IMR-90 (cell line): ENCODE measurements at regions not wholly inside any gene's neighbourhood (a gene's known extent, or its start where the extent isn't known, plus 50 kb on each side); places are given as distances from the start of the nearest gene placed in this dataset.

Experiments used
- ATAC-seq: fragments of 200-7000 bp; cut with Tn5 transposase; 2 replicates; pipeline ENCODE4 v1.9.1; 2020; ENCODE audit warnings: low read depth, mild to moderate bottlenecking, moderate library complexity
- BruUV-seq: library from RNA; stranded (reverse); fragments of 400-500 nt; replicated peaks from 2 replicates; lab custom pipeline; 2021; lab: Mats Ljungman, UMichigan
- CTCF ChIA-PET: fragments of 300-600 bp; formaldehyde crosslinking; extraction: SDS; loops from one replicate; lab custom pipeline; 2021; ENCODE audit warnings: antibody characterized with exemption; lab: Yijun Ruan, JAX
- POLR2A ChIA-PET: fragments of 300-600 bp; sonication (Branson Sonifier 250); formaldehyde crosslinking; loops from one replicate; lab custom pipeline; 2022; ENCODE audit warnings: antibody characterized with exemption; ENCODE audit not compliant: unreplicated experiment; lab: Charles Lee
- DNase-seq: peaks from one replicate; pipeline ENCODE4 v3.0.0; 2013
- H2AFZ ChIP-seq: replicated peaks from 2 replicates; pipeline ENCODE3; 2013; ENCODE audit warnings: low read length, mild to moderate bottlenecking; ENCODE audit not compliant: poor library complexity
- H2AK5ac ChIP-seq: 2 replicates; pipeline ENCODE4 v1.6.1; 2013; ENCODE audit warnings: low read depth, low read length, inconsistent platforms
- H2AK9ac ChIP-seq: replicated peaks from 2 replicates; pipeline ENCODE3; 2013; ENCODE audit warnings: mild to moderate bottlenecking, low read depth, low read length, moderate library complexity; ENCODE audit not compliant: poor library complexity
- H2BK120ac ChIP-seq: 2 replicates; pipeline ENCODE4 v1.6.1; 2013; ENCODE audit warnings: low read depth, low read length, inconsistent platforms
- H2BK15ac ChIP-seq: 3 replicates; pipeline ENCODE4 v1.6.1; 2013; ENCODE audit warnings: low read depth, low read length, inconsistent platforms
- H2BK20ac ChIP-seq: 2 replicates; pipeline ENCODE4 v1.6.1; 2013; ENCODE audit warnings: low read depth, mild to moderate bottlenecking, inconsistent platforms, low read length, moderate library complexity
- H2BK5ac ChIP-seq: 2 replicates; pipeline ENCODE4 v1.6.1; 2013; ENCODE audit warnings: mild to moderate bottlenecking, low read depth, low read length, inconsistent platforms; ENCODE audit not compliant: poor library complexity, severe bottlenecking
- H3K14ac ChIP-seq: replicated peaks from 2 replicates; pipeline ENCODE4 v1.6.1; 2013; ENCODE audit warnings: low read depth, low read length, inconsistent platforms
- H3K18ac ChIP-seq: 2 replicates; pipeline ENCODE4 v1.6.1; 2013; ENCODE audit warnings: low read depth, low read length, control low read depth
- H3K23ac ChIP-seq: 2 replicates; pipeline ENCODE4 v1.6.1; 2013; ENCODE audit warnings: low read depth, low read length, inconsistent platforms
- H3K27ac ChIP-seq: 2 replicates; pipeline ENCODE4 v1.5.1; 2013; ENCODE audit warnings: mild to moderate bottlenecking, control low read depth, low read length; ENCODE audit not compliant: insufficient read depth
- H3K27me3 ChIP-seq: 2 replicates; pipeline ENCODE4 v1.6.1; 2013; ENCODE audit warnings: low read length; ENCODE audit not compliant: control insufficient read depth, insufficient read depth
- H3K36me3 ChIP-seq: 2 replicates; pipeline ENCODE4 v1.6.1; 2013; ENCODE audit warnings: low read length, mixed read lengths; ENCODE audit not compliant: control insufficient read depth, insufficient read depth
- H3K4ac ChIP-seq: 2 replicates; pipeline ENCODE4 v1.6.1; 2013; ENCODE audit warnings: low read depth, low read length, inconsistent platforms
- H3K4me1 ChIP-seq: 2 replicates; pipeline ENCODE4 v1.6.1; 2013; ENCODE audit warnings: low read length, mixed read lengths; ENCODE audit not compliant: control insufficient read depth, insufficient read depth
- H3K4me2 ChIP-seq: 2 replicates; pipeline ENCODE4 v1.6.1; 2013; ENCODE audit warnings: low read depth, mild to moderate bottlenecking, control low read depth, low read length, moderate library complexity
- H3K4me3 ChIP-seq: 2 replicates; pipeline ENCODE4 v1.5.1; 2013; ENCODE audit warnings: low read depth, mild to moderate bottlenecking, control low read depth, low read length, moderate library complexity; ENCODE audit not compliant: insufficient read depth
- H3K56ac ChIP-seq: 2 replicates; pipeline ENCODE4 v1.6.1; 2013; ENCODE audit warnings: low read length, inconsistent platforms; ENCODE audit not compliant: insufficient read depth; ENCODE audit errors: extremely low read depth
- H3K79me1 ChIP-seq, 2 experiments: 2 replicates each; pipeline ENCODE4 v1.6.1; 2013; ENCODE audit warnings: low read length in 2 of 2, inconsistent platforms in 1 of 2, low read depth in 1 of 2
- H3K9ac ChIP-seq: 2 replicates; pipeline ENCODE4 v1.6.1; 2013; ENCODE audit warnings: low read depth, low read length, control low read depth
- H3K9me1 ChIP-seq: 2 replicates; pipeline ENCODE4 v1.6.1; 2013; ENCODE audit warnings: low read length, inconsistent platforms; ENCODE audit not compliant: insufficient read depth
- H3K9me3 ChIP-seq: 2 replicates; pipeline ENCODE4 v1.6.1; 2013; ENCODE audit warnings: low read length; ENCODE audit not compliant: control insufficient read depth, insufficient read depth
- H4K20me1 ChIP-seq: 2 replicates; pipeline ENCODE4 v1.6.1; 2013; ENCODE audit warnings: low read length, inconsistent platforms; ENCODE audit not compliant: insufficient read depth
- H4K5ac ChIP-seq: 2 replicates; pipeline ENCODE4 v1.6.1; 2013; ENCODE audit warnings: mild to moderate bottlenecking, low read depth, low read length, control low read depth
- H4K8ac ChIP-seq, 2 experiments: 2 replicates each; pipeline ENCODE4 v1.6.1; 2013; ENCODE audit warnings: low read depth in 2 of 2, low read length in 2 of 2, control low read depth in 1 of 2, inconsistent platforms in 1 of 2
- H4K91ac ChIP-seq: 2 replicates; pipeline ENCODE4 v1.6.1; 2013; ENCODE audit warnings: low read depth, low read length, inconsistent platforms; ENCODE audit not compliant: insufficient read depth
- BHLHE40 ChIP-seq: fragments of 150-350 bp; IDR thresholded peaks from 2 replicates; pipeline ENCODE4 v1.6.1; 2016; ENCODE audit warnings: mild to moderate bottlenecking, low read depth, low read length
- CHD1 ChIP-seq: IDR thresholded peaks from 2 replicates; pipeline ENCODE4 v1.6.1; 2012; ENCODE audit warnings: low read depth, low read length, improper control_type of control experiment
- FOS ChIP-seq: fragments of 150-350 bp; IDR thresholded peaks from 2 replicates; pipeline ENCODE4 v1.6.1; 2016; ENCODE audit warnings: low read depth, low read length
- MAZ ChIP-seq: IDR thresholded peaks from 2 replicates; pipeline ENCODE4 v1.6.1; 2012; ENCODE audit warnings: low read depth, mild to moderate bottlenecking, low read length, improper control_type of control experiment, moderate library complexity, borderline replicate concordance
- MXI1 ChIP-seq: IDR thresholded peaks from 2 replicates; pipeline ENCODE4 v1.6.1; 2012; ENCODE audit warnings: low read depth, mild to moderate bottlenecking, low read length, moderate library complexity, borderline replicate concordance
- NFE2L2 ChIP-seq: fragments of 150-350 bp; IDR thresholded peaks from 2 replicates; pipeline ENCODE4 v1.6.1; 2016; ENCODE audit warnings: low read depth, mild to moderate bottlenecking, low read length
- POLR2A ChIP-seq: IDR thresholded peaks from 2 replicates; pipeline ENCODE4 v1.6.1; 2012; ENCODE audit warnings: mild to moderate bottlenecking, low read depth, low read length
- RAD21 ChIP-seq: IDR thresholded peaks from 2 replicates; pipeline ENCODE4 v1.6.1; 2012; ENCODE audit warnings: low read length, improper control_type of control experiment
- RCOR1 ChIP-seq: IDR thresholded peaks from 2 replicates; pipeline ENCODE4 v1.6.1; 2012; ENCODE audit warnings: mild to moderate bottlenecking, low read length, improper control_type of control experiment; ENCODE audit not compliant: insufficient replicate concordance
- RFX5 ChIP-seq: IDR thresholded peaks from 2 replicates; pipeline ENCODE4 v1.8.0; 2012; ENCODE audit warnings: low read depth, mild to moderate bottlenecking, low read length, moderate library complexity
- SMC3 ChIP-seq: fragments of 150-350 bp; IDR thresholded peaks from 2 replicates; pipeline ENCODE4 v1.6.1; 2016; ENCODE audit warnings: low read depth, mild to moderate bottlenecking, antibody characterized with exemption, low read length, moderate library complexity
- WGBS, 2 experiments: methylation state at CpG; one replicate each; pipeline versions ENCODE4 v1.1.5 to v1.1.7; 2013; ENCODE audit warnings: missing lambda C conversion rate in 2 of 2; ENCODE audit not compliant: insufficient read length in 1 of 2; ENCODE audit errors: extremely low coverage in 2 of 2; 5-methylcytosine and 5-hydroxymethylcytosine counted together
- dilution Hi-C: fragments of 300-500 bp; cut with HindIII; formaldehyde crosslinking; loops from one replicate; pipeline ENCODE4 v1.14.3; 2018; ENCODE audit warnings: low sequenced_read_pairs; ENCODE audit not compliant: unreplicated experiment
- in situ Hi-C: fragments of 300-500 bp; cut with MboI; formaldehyde crosslinking; loops from 3 replicates; pipeline ENCODE4 v1.14.3; 2019; ENCODE audit warnings: low sequenced_read_pairs, inconsistent platforms, mixed read lengths
- intact Hi-C: fragments of 100-400 bp; cut with micrococcal nuclease; formaldehyde crosslinking; loops from 2 replicates; pipeline ENCODE4 v1.10.0; 2022
- TF ChIP-seq, protein P1 (sequence below): fragments of 150-350 bp; IDR thresholded peaks from 2 replicates; pipeline ENCODE4 v1.6.1; 2016; ENCODE audit warnings: low read depth, mild to moderate bottlenecking, low read length, moderate library complexity, borderline replicate concordance
- TF ChIP-seq, protein P2 (sequence below): conservative IDR thresholded peaks from 2 replicates; pipeline ENCODE4 v1.5.1; 2012; ENCODE audit warnings: mild to moderate bottlenecking, low read depth, low read length, improper control_type of control experiment

DNA sequence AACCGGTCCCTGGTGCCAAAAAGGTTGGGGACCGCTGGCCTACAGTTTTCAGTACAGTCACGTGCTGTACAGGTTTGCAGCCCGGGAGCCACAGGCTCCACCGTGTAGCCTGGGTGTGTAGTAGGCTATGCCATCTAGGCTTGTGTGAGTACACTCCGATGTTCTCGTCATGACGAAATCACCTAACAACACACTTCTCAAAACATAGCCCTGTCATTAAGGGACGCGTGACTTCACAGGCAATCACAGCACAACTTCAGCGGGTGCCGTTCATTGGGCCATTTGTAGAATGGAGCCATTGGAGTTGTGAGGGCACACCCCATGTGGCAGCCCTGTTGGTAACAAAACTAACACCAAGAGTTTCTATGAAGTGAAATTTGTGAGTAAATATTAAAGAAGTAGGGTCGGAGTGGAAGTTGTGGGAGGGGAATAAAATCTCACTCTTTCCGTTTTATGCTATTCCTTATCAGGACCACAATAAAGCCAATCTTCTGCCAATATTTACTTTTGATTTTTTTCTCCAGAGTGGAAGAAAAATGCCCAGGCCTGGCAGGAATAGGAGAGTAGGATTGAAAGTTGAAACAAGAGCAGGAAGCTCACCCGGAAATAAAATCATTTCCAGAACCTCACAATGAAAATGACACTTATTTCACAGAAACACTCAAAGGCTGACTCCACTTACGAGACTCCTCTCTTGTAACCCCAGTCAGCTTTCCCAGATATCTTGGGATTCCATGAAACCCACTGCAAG lies 63.7 kb upstream of the PTPN1 start:
- no peak for TF ChIP-seq MAZ
- TF ChIP-seq BHLHE40, result no peak
- TF ChIP-seq, protein P1, sequence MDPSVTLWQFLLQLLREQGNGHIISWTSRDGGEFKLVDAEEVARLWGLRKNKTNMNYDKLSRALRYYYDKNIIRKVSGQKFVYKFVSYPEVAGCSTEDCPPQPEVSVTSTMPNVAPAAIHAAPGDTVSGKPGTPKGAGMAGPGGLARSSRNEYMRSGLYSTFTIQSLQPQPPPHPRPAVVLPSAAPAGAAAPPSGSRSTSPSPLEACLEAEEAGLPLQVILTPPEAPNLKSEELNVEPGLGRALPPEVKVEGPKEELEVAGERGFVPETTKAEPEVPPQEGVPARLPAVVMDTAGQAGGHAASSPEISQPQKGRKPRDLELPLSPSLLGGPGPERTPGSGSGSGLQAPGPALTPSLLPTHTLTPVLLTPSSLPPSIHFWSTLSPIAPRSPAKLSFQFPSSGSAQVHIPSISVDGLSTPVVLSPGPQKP, result no peak
- TF ChIP-seq RCOR1, result no peak
- TF ChIP-seq MXI1, result no peak
- TF ChIP-seq POLR2A, result no peak
- no peak for TF ChIP-seq FOS
- no peak for TF ChIP-seq RFX5
- TF ChIP-seq CHD1, result no peak
- TF ChIP-seq, protein P2, sequence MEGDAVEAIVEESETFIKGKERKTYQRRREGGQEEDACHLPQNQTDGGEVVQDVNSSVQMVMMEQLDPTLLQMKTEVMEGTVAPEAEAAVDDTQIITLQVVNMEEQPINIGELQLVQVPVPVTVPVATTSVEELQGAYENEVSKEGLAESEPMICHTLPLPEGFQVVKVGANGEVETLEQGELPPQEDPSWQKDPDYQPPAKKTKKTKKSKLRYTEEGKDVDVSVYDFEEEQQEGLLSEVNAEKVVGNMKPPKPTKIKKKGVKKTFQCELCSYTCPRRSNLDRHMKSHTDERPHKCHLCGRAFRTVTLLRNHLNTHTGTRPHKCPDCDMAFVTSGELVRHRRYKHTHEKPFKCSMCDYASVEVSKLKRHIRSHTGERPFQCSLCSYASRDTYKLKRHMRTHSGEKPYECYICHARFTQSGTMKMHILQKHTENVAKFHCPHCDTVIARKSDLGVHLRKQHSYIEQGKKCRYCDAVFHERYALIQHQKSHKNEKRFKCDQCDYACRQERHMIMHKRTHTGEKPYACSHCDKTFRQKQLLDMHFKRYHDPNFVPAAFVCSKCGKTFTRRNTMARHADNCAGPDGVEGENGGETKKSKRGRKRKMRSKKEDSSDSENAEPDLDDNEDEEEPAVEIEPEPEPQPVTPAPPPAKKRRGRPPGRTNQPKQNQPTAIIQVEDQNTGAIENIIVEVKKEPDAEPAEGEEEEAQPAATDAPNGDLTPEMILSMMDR, result no peak
- no peak for TF ChIP-seq NFE2L2
- TF ChIP-seq SMC3, result no peak
- no peak for TF ChIP-seq RAD21

More for the DNA sequence above, 63.7 kb upstream of the PTPN1 start:
- Histone ChIP-seq H2AK5ac (peak overlapping the region; percentile 93), H2BK20ac (no peak overlapping the region), H3K27ac (no peak overlapping the region), H4K91ac (peak overlapping the region; percentile 27; the same call in 1 of the 2 replicates), H2BK5ac (no peak overlapping the region), H3K4me2 (no peak overlapping the region), H4K8ac (no peak overlapping the region), H3K56ac (no peak overlapping the region), H3K79me1 (peaks cover 0 to 3% of the 10 kb centered on the region in 2 experiments; a peak in 1 of 4 replicates), H3K18ac (no peak overlapping the region), H3K14ac (0 out of 2 replicates have a peak overlapping the region, but pooled peaks have one; percentile 19), H3K27me3 (no peaks in the 10 kb centered on the region), H3K4me3 (no peak overlapping the region), H2BK120ac (peak overlapping the region; percentile 37; the same call in 1 of the 2 replicates), H3K36me3 (no peaks in the 10 kb centered on the region), H3K4ac (peak overlapping the region; percentile 51), H4K20me1 (no peaks in the 10 kb centered on the region), H2AFZ (peak overlapping the region; percentile 40), H2AK9ac (no peak overlapping the region), H3K9ac (no peak overlapping the region), H3K4me1 (peaks cover 21% of the 10 kb centered on the region), H4K5ac (no peak overlapping the region), H2BK15ac (peak overlapping the region; percentile 50; the same call in 1 of the 3 replicates), H3K9me1 (peaks cover 20% of the 10 kb centered on the region), H3K23ac (no peak overlapping the region), H3K9me3 (no peaks in the 10 kb centered on the region)
- no peak for DNase-seq
- dilution Hi-C loops (no loop called here), intact Hi-C loops (no loop called here), in situ Hi-C loops (no loop called here)
- ATAC-seq, result no peak
- WGBS, 2 experiments, result 83 to 100% methylated on average over 1 of the region's 16 CpGs
- ChIA-PET POLR2A (no interaction called here), CTCF (interaction anchor here (1.0 kb wide), 1 partner anchor 17 kb away, joined by 3 read pairs; no protein-coding TSS in a partner anchor)
- BruUV-seq, result no TSS peak
